EL (cell line): ENCODE measurements at regions not wholly inside any gene's neighbourhood (a gene's known extent, or its start where the extent isn't known, plus 50 kb on each side); places are given as distances from the start of the nearest gene placed in this dataset.

ENCODE experiments used
- DNase-seq: peaks from one replicate; pipeline ENCODE4 v3.0.0-alpha.2; 2016

GRCh38 chr6:170110201-170111140, 180.4 kb downstream of the DLL1 start:
- DNase-seq: no peak

GRCh38 chr6:170108890-170109587, 181.8 kb downstream of the DLL1 start:
- DNase-seq: no peak

GRCh38 chr6:170108456-170108855, 182.4 kb downstream of the DLL1 start:
- no peak for DNase-seq

GRCh38 chr6:170107606-170108222, 183.2 kb downstream of the DLL1 start:
- DNase-seq: no peak

GRCh38 chr6:170106906-170107525, 183.9 kb downstream of the DLL1 start:
- no peak for DNase-seq

- DNase-seq: no peak
These were observed 188.0 kb downstream of the DLL1 start for GRCh38 chr6:170102582-170103481.

GRCh38 chr6:170102038-170102437, 188.8 kb downstream of the DLL1 start:
- no peak for DNase-seq

- no peak for DNase-seq
These were observed 189.4 kb downstream of the DLL1 start for GRCh38 chr6:170101281-170102035.

- DNase-seq: no peak
These were observed 190.8 kb downstream of the DLL1 start for GRCh38 chr6:170100046-170100445.

GRCh38 chr6:170099387-170099786, 191.5 kb downstream of the DLL1 start:
- DNase-seq: no peak

GRCh38 chr6:170098428-170099170, 192.3 kb downstream of the DLL1 start:
- DNase-seq: no peak

GRCh38 chr6:170097505-170098427, 193.1 kb downstream of the DLL1 start:
- no peak for DNase-seq

GRCh38 chr6:170096803-170097504, 193.9 kb downstream of the DLL1 start:
- DNase-seq: no peak

GRCh38 chr6:170096191-170096802, 194.6 kb downstream of the DLL1 start:
- no peak for DNase-seq

- DNase-seq: no peak
These were observed 195.5 kb downstream of the DLL1 start for GRCh38 chr6:170095273-170095981.

GRCh38 chr6:170094686-170095272, 196.1 kb downstream of the DLL1 start:
- no peak for DNase-seq
